IMR-90 (cell line): ENCODE measurements at regions not wholly inside any gene's neighbourhood (a gene's known extent, or its start where the extent isn't known, plus 50 kb on each side); places are given as distances from the start of the nearest gene placed in this dataset.

Experiments
- ATAC-seq: fragments of 200-7000 bp; cut with Tn5 transposase; 2 replicates; pipeline ENCODE4 v1.9.1; 2020; ENCODE audit warnings: low read depth, mild to moderate bottlenecking, moderate library complexity
- BruUV-seq: library from RNA; stranded (reverse); fragments of 400-500 nt; replicated peaks from 2 replicates; lab custom pipeline; 2021; lab: Mats Ljungman, UMichigan
- CTCF ChIA-PET: fragments of 300-600 bp; formaldehyde crosslinking; extraction: SDS; loops from one replicate; lab custom pipeline; 2021; ENCODE audit warnings: antibody characterized with exemption; lab: Yijun Ruan, JAX
- POLR2A ChIA-PET: fragments of 300-600 bp; sonication (Branson Sonifier 250); formaldehyde crosslinking; loops from one replicate; lab custom pipeline; 2022; ENCODE audit warnings: antibody characterized with exemption; ENCODE audit not compliant: unreplicated experiment; lab: Charles Lee
- DNase-seq: peaks from one replicate; pipeline ENCODE4 v3.0.0; 2013
- H2AFZ ChIP-seq: replicated peaks from 2 replicates; pipeline ENCODE3; 2013; ENCODE audit warnings: low read length, mild to moderate bottlenecking; ENCODE audit not compliant: poor library complexity
- H2AK5ac ChIP-seq: 2 replicates; pipeline ENCODE4 v1.6.1; 2013; ENCODE audit warnings: low read depth, low read length, inconsistent platforms
- H2AK9ac ChIP-seq: replicated peaks from 2 replicates; pipeline ENCODE3; 2013; ENCODE audit warnings: mild to moderate bottlenecking, low read depth, low read length, moderate library complexity; ENCODE audit not compliant: poor library complexity
- H2BK120ac ChIP-seq: 2 replicates; pipeline ENCODE4 v1.6.1; 2013; ENCODE audit warnings: low read depth, low read length, inconsistent platforms
- H2BK15ac ChIP-seq: 3 replicates; pipeline ENCODE4 v1.6.1; 2013; ENCODE audit warnings: low read depth, low read length, inconsistent platforms
- H2BK20ac ChIP-seq: 2 replicates; pipeline ENCODE4 v1.6.1; 2013; ENCODE audit warnings: low read depth, mild to moderate bottlenecking, inconsistent platforms, low read length, moderate library complexity
- H2BK5ac ChIP-seq: 2 replicates; pipeline ENCODE4 v1.6.1; 2013; ENCODE audit warnings: mild to moderate bottlenecking, low read depth, low read length, inconsistent platforms; ENCODE audit not compliant: poor library complexity, severe bottlenecking
- H3K14ac ChIP-seq: replicated peaks from 2 replicates; pipeline ENCODE4 v1.6.1; 2013; ENCODE audit warnings: low read depth, low read length, inconsistent platforms
- H3K18ac ChIP-seq: 2 replicates; pipeline ENCODE4 v1.6.1; 2013; ENCODE audit warnings: low read depth, low read length, control low read depth
- H3K23ac ChIP-seq: 2 replicates; pipeline ENCODE4 v1.6.1; 2013; ENCODE audit warnings: low read depth, low read length, inconsistent platforms
- H3K27ac ChIP-seq: 2 replicates; pipeline ENCODE4 v1.5.1; 2013; ENCODE audit warnings: mild to moderate bottlenecking, control low read depth, low read length; ENCODE audit not compliant: insufficient read depth
- H3K27me3 ChIP-seq: 2 replicates; pipeline ENCODE4 v1.6.1; 2013; ENCODE audit warnings: low read length; ENCODE audit not compliant: control insufficient read depth, insufficient read depth
- H3K36me3 ChIP-seq: 2 replicates; pipeline ENCODE4 v1.6.1; 2013; ENCODE audit warnings: low read length, mixed read lengths; ENCODE audit not compliant: control insufficient read depth, insufficient read depth
- H3K4ac ChIP-seq: 2 replicates; pipeline ENCODE4 v1.6.1; 2013; ENCODE audit warnings: low read depth, low read length, inconsistent platforms
- H3K4me1 ChIP-seq: 2 replicates; pipeline ENCODE4 v1.6.1; 2013; ENCODE audit warnings: low read length, mixed read lengths; ENCODE audit not compliant: control insufficient read depth, insufficient read depth
- H3K4me2 ChIP-seq: 2 replicates; pipeline ENCODE4 v1.6.1; 2013; ENCODE audit warnings: low read depth, mild to moderate bottlenecking, control low read depth, low read length, moderate library complexity
- H3K4me3 ChIP-seq: 2 replicates; pipeline ENCODE4 v1.5.1; 2013; ENCODE audit warnings: low read depth, mild to moderate bottlenecking, control low read depth, low read length, moderate library complexity; ENCODE audit not compliant: insufficient read depth
- H3K56ac ChIP-seq: 2 replicates; pipeline ENCODE4 v1.6.1; 2013; ENCODE audit warnings: low read length, inconsistent platforms; ENCODE audit not compliant: insufficient read depth; ENCODE audit errors: extremely low read depth
- H3K79me1 ChIP-seq, 2 experiments: 2 replicates each; pipeline ENCODE4 v1.6.1; 2013; ENCODE audit warnings: low read length in 2 of 2, inconsistent platforms in 1 of 2, low read depth in 1 of 2
- H3K9ac ChIP-seq: 2 replicates; pipeline ENCODE4 v1.6.1; 2013; ENCODE audit warnings: low read depth, low read length, control low read depth
- H3K9me1 ChIP-seq: 2 replicates; pipeline ENCODE4 v1.6.1; 2013; ENCODE audit warnings: low read length, inconsistent platforms; ENCODE audit not compliant: insufficient read depth
- H3K9me3 ChIP-seq: 2 replicates; pipeline ENCODE4 v1.6.1; 2013; ENCODE audit warnings: low read length; ENCODE audit not compliant: control insufficient read depth, insufficient read depth
- H4K20me1 ChIP-seq: 2 replicates; pipeline ENCODE4 v1.6.1; 2013; ENCODE audit warnings: low read length, inconsistent platforms; ENCODE audit not compliant: insufficient read depth
- H4K5ac ChIP-seq: 2 replicates; pipeline ENCODE4 v1.6.1; 2013; ENCODE audit warnings: mild to moderate bottlenecking, low read depth, low read length, control low read depth
- H4K8ac ChIP-seq, 2 experiments: 2 replicates each; pipeline ENCODE4 v1.6.1; 2013; ENCODE audit warnings: low read depth in 2 of 2, low read length in 2 of 2, control low read depth in 1 of 2, inconsistent platforms in 1 of 2
- H4K91ac ChIP-seq: 2 replicates; pipeline ENCODE4 v1.6.1; 2013; ENCODE audit warnings: low read depth, low read length, inconsistent platforms; ENCODE audit not compliant: insufficient read depth
- NFE2L2 ChIP-seq: fragments of 150-350 bp; IDR thresholded peaks from 2 replicates; pipeline ENCODE4 v1.6.1; 2016; ENCODE audit warnings: low read depth, mild to moderate bottlenecking, low read length
- whole genome bisulfite sequencing, 2 experiments: methylation state at CpG; one replicate each; pipeline versions ENCODE4 v1.1.5 to v1.1.7; 2013; ENCODE audit warnings: missing lambda C conversion rate in 2 of 2; ENCODE audit not compliant: insufficient read length in 1 of 2; ENCODE audit errors: extremely low coverage in 2 of 2; 5-methylcytosine and 5-hydroxymethylcytosine counted together
- dilution Hi-C: fragments of 300-500 bp; cut with HindIII; formaldehyde crosslinking; loops from one replicate; pipeline ENCODE4 v1.14.3; 2018; ENCODE audit warnings: low sequenced_read_pairs; ENCODE audit not compliant: unreplicated experiment
- in situ Hi-C: fragments of 300-500 bp; cut with MboI; formaldehyde crosslinking; loops from 3 replicates; pipeline ENCODE4 v1.14.3; 2019; ENCODE audit warnings: low sequenced_read_pairs, inconsistent platforms, mixed read lengths
- intact Hi-C: fragments of 100-400 bp; cut with micrococcal nuclease; formaldehyde crosslinking; loops from 2 replicates; pipeline ENCODE4 v1.10.0; 2022

GRCh38 chr5:142245786-142246185 lies 79.0 kb downstream of the SPRY4 start:
- Histone ChIP-seq H3K9me3 (peaks cover 2% of the 10 kb centered on the region; the same call in 1 of the 2 replicates), H3K4me1 (peaks cover 8% of the 10 kb centered on the region), H4K5ac (no peak overlapping the region; the same call in 1 of the 2 replicates), H4K20me1 (no peaks in the 10 kb centered on the region), H3K4ac (peak overlapping the region; percentile 51; the same call in 1 of the 2 replicates), H2AK5ac (peak overlapping the region; percentile 45; the same call in 1 of the 2 replicates), H3K27me3 (no peaks in the 10 kb centered on the region), H4K91ac (no peak overlapping the region), H3K9ac (no peak overlapping the region), H3K4me2 (no peak overlapping the region), H3K27ac (no peak overlapping the region; the same call in 1 of the 2 replicates), H2BK5ac (no peak overlapping the region), H2BK15ac (no peak overlapping the region; the same call in 2 of the 3 replicates), H3K79me1 (no peaks in the 10 kb centered on the region), H2AK9ac (no peak overlapping the region), H3K4me3 (no peak overlapping the region), H2BK20ac (no peak overlapping the region), H3K18ac (peak overlapping the region; percentile 7; the same call in 1 of the 2 replicates), H2BK120ac (no peak overlapping the region), H3K9me1 (no peaks in the 10 kb centered on the region; the same call in 1 of the 2 replicates), H3K23ac (0 out of 2 replicates have a peak overlapping the region, but pooled peaks have one; percentile 6), H2AFZ (peak overlapping the region; percentile 44), H3K14ac (0 out of 2 replicates have a peak overlapping the region, but pooled peaks have one; percentile 28), H4K8ac (peak overlapping the region in 1 of 2 experiments; percentile 36; a peak in 1 of 4 replicates), H3K36me3 (no peaks in the 10 kb centered on the region), H3K56ac (no peak overlapping the region)
- no peak; the same call in 1 of the 2 replicates for ATAC-seq
- no TSS peak for BruUV-seq
- no peak for DNase-seq
- in situ Hi-C loops (no loop called here), intact Hi-C loops (no loop called here), dilution Hi-C loops (no loop called here)
- ChIA-PET CTCF (interaction anchor here (0.7 kb wide), 1 partner anchor 17 kb away, joined by 6 read pairs; no protein-coding TSS in a partner anchor), POLR2A (no interaction called here)
- no peak for TF ChIP-seq NFE2L2
- no CpG with 5 or more reads among the region's 5 CpGs for WGBS, 2 experiments
